MM.1S (cell line): ENCODE measurements at regions not wholly inside any gene's neighbourhood (a gene's known extent, or its start where the extent isn't known, plus 50 kb on each side); places are given as distances from the start of the nearest gene placed in this dataset.

Experiments
- CTCF ChIP-seq: fragments of 300-600 bp; sonication (generic); IDR thresholded peaks from 2 replicates; pipeline ENCODE4 v1.5.1; 2016; ENCODE audit warnings: antibody characterized with exemption, low read length, mixed read lengths
- EZH2 ChIP-seq: fragments of 300-600 bp; sonication (generic); optimal IDR thresholded peaks from 2 replicates; pipeline ENCODE3; 2017; ENCODE audit warnings: low read depth, mild to moderate bottlenecking, antibody characterized with exemption, low read length, mixed read lengths
- EZH2phosphoT487 ChIP-seq: fragments of 300-600 bp; sonication (generic); IDR thresholded peaks from 2 replicates; pipeline ENCODE4 v1.6.1; 2018; ENCODE audit warnings: antibody characterized with exemption, low read length

GRCh38 chr17:69864462-69864861 is 210.6 kb upstream of the KCNJ16 start:
- TF ChIP-seq CTCF, result no peak
- no peak for TF ChIP-seq EZH2
- TF ChIP-seq EZH2phosphoT487, result no peak
